ENCODE measurements at regions not wholly inside any gene's neighbourhood (a gene's known extent, or its start where the extent isn't known, plus 50 kb on each side); places are given as distances from the start of the nearest gene placed in this dataset.

- no peak overlapping the region for H3K4me3 ChIP-seq (ENCODE audit: extremely low read depth in 1 of 4, insufficient read depth in 2 of 4, low read depth in 3 of 4, low read length in 4 of 4)
- H3K18ac ChIP-seq (ENCODE audit: extremely low read depth, low read length): no peak overlapping the region
- no peak overlapping the region for H3K14ac ChIP-seq (ENCODE audit: insufficient read length)
- ChIA-PET POLR2A (ENCODE audit: partially characterized antibody) (no interaction called here), CTCF (ENCODE audit: partially characterized antibody) (no interaction called here)
- peaks cover 0 to 3% (median 0%) of the 10 kb centered on the region in 4 experiments; a peak in 2 of 8 replicates for H3K36me3 ChIP-seq (ENCODE audit: control insufficient read depth in 2 of 4, insufficient read depth in 4 of 4, low read length in 3 of 4)
- no peak overlapping the region for H2BK5ac ChIP-seq (ENCODE audit: low read depth, low read length)
- FAIRE-seq: no peak
- no peaks in the 10 kb centered on the region for H3K79me1 ChIP-seq (ENCODE audit: low read depth, low read length)
- no peaks in the 10 kb centered on the region for H4K20me1 ChIP-seq (replicated peaks in 1 of 2; ENCODE audit: control insufficient read depth in 1 of 2, insufficient read depth in 2 of 2, low read length in 2 of 2)
- peaks cover 3 to 7% of the 10 kb centered on the region in 2 experiments; a peak in 3 of 4 replicates for H3K9me3 ChIP-seq (ENCODE audit: insufficient read depth in 2 of 2, low read depth in 1 of 2, low read length in 1 of 2)
- no peak overlapping the region for H2BK15ac ChIP-seq (ENCODE audit: low read length)
- no peak overlapping the region for H3K9ac ChIP-seq (replicated peaks in 1 of 4; ENCODE audit: extremely low read depth in 1 of 4, low read depth in 3 of 4, low read length in 3 of 4)
- H3K27ac ChIP-seq (ENCODE audit: low read depth, low read length): no peak overlapping the region
- H3K23ac ChIP-seq (ENCODE audit: insufficient read length): no peak overlapping the region
- H3K4me1 ChIP-seq (replicated peaks in 1 of 4; ENCODE audit: control insufficient read depth in 3 of 4, insufficient read depth in 4 of 4, low read length in 3 of 4): no peaks in the 10 kb centered on the region
- H3K27me3 ChIP-seq (replicated peaks in 1 of 4; ENCODE audit: control insufficient read depth in 3 of 4, extremely low read depth in 1 of 4, insufficient read depth in 3 of 4, low read length in 3 of 4): no peaks in the 10 kb centered on the region
- H3K4ac ChIP-seq (replicated peaks; ENCODE audit: insufficient read length, low read depth, low read length): no peak overlapping the region
- WGBS, 2 experiments (ENCODE audit: extremely low coverage in 1 of 2, insufficient coverage in 1 of 2, insufficient read length in 1 of 2, insufficient replicate concordance in 2 of 2, low coverage in 1 of 2, low lambda C conversion rate in 2 of 2, missing lambda C conversion rate in 1 of 2): 100% methylated on average over 1 of the region's 1 CpG; no CpG with 5 or more reads in 1 of the 2 experiments
- no peak overlapping the region for H2BK120ac ChIP-seq (replicated peaks; ENCODE audit: low read depth, low read length)
- DNase-seq (ENCODE audit: low read depth in 1 of 2, low spot score in 2 of 2): no peak
- H2BK12ac ChIP-seq (ENCODE audit: low read depth, low read length): no peak overlapping the region
- H3K4me2 ChIP-seq (ENCODE audit: insufficient read depth in 1 of 2, low read depth in 2 of 2, low read length in 2 of 2): no peak overlapping the region
- H3K79me2 ChIP-seq (ENCODE audit: control insufficient read depth in 1 of 2, insufficient read depth in 2 of 2, low read length in 2 of 2): no peaks in the 10 kb centered on the region
- no peak overlapping the region for H2AK5ac ChIP-seq (ENCODE audit: low read depth, low read length)
- no peaks in the 10 kb centered on the region for H3K23me2 ChIP-seq (ENCODE audit: low read depth, low read length)
- H4K8ac ChIP-seq (ENCODE audit: extremely low read depth, insufficient read depth, low read length): no peak overlapping the region
- H3K56ac ChIP-seq (replicated peaks; ENCODE audit: insufficient read length, low read depth, low read length): no peak overlapping the region
- no peak overlapping the region for H2AFZ ChIP-seq (ENCODE audit: low read length)
- no peak overlapping the region for H4K5ac ChIP-seq (ENCODE audit: insufficient read length, low read depth, low read length)
- H4K91ac ChIP-seq (replicated peaks; ENCODE audit: insufficient read length, low read length): no peak overlapping the region
- H2BK20ac ChIP-seq (ENCODE audit: low read length): no peak overlapping the region
- no peak for TF ChIP-seq E2F6 (IDR thresholded peaks at IDR 0.05)
- no peak for TF ChIP-seq ATF2 (IDR thresholded peaks at IDR 0.05; ENCODE audit: low read length)
Observed at GRCh38 chr2:34632327-34632726, 1033.2 kb upstream of the FAM98A start.

Data from H1 (cell line).